Naive B cell (primary cell): ENCODE measurements at regions not wholly inside any gene's neighbourhood (a gene's known extent, or its start where the extent isn't known, plus 50 kb on each side); places are given as distances from the start of the nearest gene placed in this dataset.

ENCODE experiments used
- ATAC-seq, 2 donors: fragments of 150-1000 bp; cut with Tn5 transposase; 2 replicates each; pipeline ENCODE4 v1.10.0; 2021; ENCODE audit warnings: low read depth in 2 of 2, mild to moderate bottlenecking in 2 of 2, moderate library complexity in 2 of 2
- DNase-seq: peaks from one replicate; pipeline ENCODE4 v3.0.0; 2022
- H3K27ac Mint-ChIP-seq, 6 donors: one replicate each; pipeline ENCODE4 v1.8.0; 2020 to 2022; ENCODE audit warnings: mild to moderate bottlenecking in 6 of 6, mixed read lengths in 6 of 6, moderate library complexity in 5 of 6, inconsistent platforms in 2 of 6
- H3K27me3 Mint-ChIP-seq, 3 donors: one replicate each; pipeline ENCODE4 v1.8.0; 2021 to 2022; ENCODE audit warnings: mixed read lengths in 3 of 3, mild to moderate bottlenecking in 1 of 3
- H3K36me3 Mint-ChIP-seq, 2 donors: one replicate each; pipeline ENCODE4 v1.8.0; 2020 to 2022; ENCODE audit warnings: mixed read lengths in 2 of 2, inconsistent platforms in 1 of 2, mild to moderate bottlenecking in 1 of 2
- H3K4me1 Mint-ChIP-seq, 3 donors: one replicate each; pipeline ENCODE4 v1.8.0; 2020 to 2022; ENCODE audit warnings: mixed read lengths in 3 of 3, inconsistent platforms in 1 of 3, mild to moderate bottlenecking in 1 of 3, moderate library complexity in 1 of 3
- H3K4me3 Mint-ChIP-seq, 8 donors: one replicate each; pipeline ENCODE4 v1.8.0; 2020 to 2022; ENCODE audit warnings: mild to moderate bottlenecking in 8 of 8, mixed read lengths in 8 of 8, moderate library complexity in 8 of 8, inconsistent platforms in 2 of 8
- H3K9me3 Mint-ChIP-seq, 7 donors: one replicate each; pipeline ENCODE4 v1.8.0; 2020 to 2022; ENCODE audit warnings: mixed read lengths in 7 of 7, mild to moderate bottlenecking in 5 of 7, inconsistent platforms in 2 of 7, moderate library complexity in 1 of 7

DNA sequence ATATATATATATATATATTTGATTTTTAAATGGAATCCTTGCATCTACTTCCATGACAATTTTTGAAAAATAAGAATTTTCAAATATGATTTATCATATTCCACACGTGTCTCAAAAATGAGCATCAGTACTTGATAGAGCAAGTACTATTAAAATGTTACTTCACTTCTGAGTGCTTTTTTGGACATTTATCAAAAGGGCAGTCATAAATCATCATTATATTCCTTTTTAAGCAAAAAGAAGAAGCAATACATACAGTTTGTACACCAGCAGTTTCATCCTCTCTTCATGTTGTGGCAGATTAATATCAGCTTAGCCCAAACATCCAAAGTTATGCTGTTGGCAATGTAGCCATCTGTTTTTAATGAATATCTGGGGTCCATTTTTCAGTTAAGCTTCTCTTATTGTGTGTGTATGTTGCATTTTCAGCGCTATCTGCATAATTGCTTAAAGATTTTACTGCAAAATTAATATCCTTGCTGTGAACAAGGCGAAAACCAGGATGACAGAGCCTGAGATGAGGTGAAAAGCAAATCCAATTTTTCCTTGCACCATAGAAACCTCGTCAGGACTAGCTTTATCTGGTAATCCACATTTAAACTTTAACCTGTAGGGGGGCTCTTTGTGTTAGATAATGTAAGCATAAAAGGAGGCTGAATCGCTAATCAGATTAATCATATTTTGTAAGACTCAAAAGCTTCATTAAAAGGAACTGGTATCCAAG lies 604.9 kb upstream of the AGTR1 start:
- no peak overlapping the region for H3K4me3 Mint-ChIP-seq
- peaks cover 0 to 1% (median 0%) of the 10 kb centered on the region in 7 donors for H3K9me3 Mint-ChIP-seq
- H3K27me3 Mint-ChIP-seq = no peaks in the 10 kb centered on the region
- ATAC-seq (no peak), DNase-seq (no peak)
- H3K27ac Mint-ChIP-seq = no peak overlapping the region
- H3K36me3 Mint-ChIP-seq = no peaks in the 10 kb centered on the region
- H3K4me1 Mint-ChIP-seq = no peaks in the 10 kb centered on the region

DNA sequence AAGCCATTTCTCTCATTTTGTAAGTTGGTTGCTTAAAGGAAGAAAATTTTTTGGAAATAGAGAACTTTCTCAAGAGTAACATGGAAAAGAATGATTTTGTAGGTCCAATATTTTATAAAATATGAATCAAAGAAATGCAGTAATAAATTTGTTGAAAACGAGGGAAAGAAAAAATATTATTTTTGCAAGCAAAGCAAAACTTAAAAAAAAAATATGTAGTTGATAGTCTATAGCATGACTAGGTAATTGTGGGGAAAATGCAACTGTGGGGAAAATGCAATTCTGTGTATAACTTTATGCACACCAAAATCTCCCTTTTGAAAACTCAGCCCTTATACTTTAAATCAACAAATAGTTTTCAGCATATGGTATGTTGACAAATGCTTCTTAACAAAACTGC lies 604.0 kb upstream of the AGTR1 start:
- Mint-ChIP-seq H3K9me3 (peaks cover 0 to 1% (median 0%) of the 10 kb centered on the region in 7 donors), H3K36me3 (no peaks in the 10 kb centered on the region), H3K27ac (no peak overlapping the region), H3K4me1 (no peaks in the 10 kb centered on the region), H3K27me3 (no peaks in the 10 kb centered on the region), H3K4me3 (no peak overlapping the region)
- no peak for ATAC-seq
- DNase-seq = no peak

DNA sequence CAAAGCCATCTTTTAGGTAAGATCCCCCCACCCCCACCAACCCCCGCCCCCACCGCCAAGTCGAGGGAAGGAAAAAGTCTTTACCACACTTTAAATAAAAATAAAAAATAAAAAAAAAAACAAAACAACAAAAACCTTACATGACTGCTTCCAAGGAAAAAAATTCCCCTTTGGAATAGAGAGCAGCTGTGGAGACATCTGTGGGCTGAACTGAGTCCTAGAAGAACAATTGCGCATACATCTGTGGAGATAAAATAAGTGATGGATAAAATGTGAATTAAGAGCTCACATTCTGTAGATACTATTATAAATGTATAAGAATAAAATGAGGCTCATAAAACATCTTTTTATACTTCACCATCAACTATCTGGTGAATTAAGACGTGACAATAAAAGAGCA lies 601.7 kb upstream of the AGTR1 start:
- Mint-ChIP-seq H3K4me1 (no peaks in the 10 kb centered on the region), H3K36me3 (no peaks in the 10 kb centered on the region), H3K27me3 (no peaks in the 10 kb centered on the region), H3K4me3 (no peak overlapping the region), H3K27ac (no peak overlapping the region), H3K9me3 (peaks cover 0 to 2% (median 0%) of the 10 kb centered on the region in 7 donors)
- ATAC-seq (no peak), DNase-seq (no peak)

DNA sequence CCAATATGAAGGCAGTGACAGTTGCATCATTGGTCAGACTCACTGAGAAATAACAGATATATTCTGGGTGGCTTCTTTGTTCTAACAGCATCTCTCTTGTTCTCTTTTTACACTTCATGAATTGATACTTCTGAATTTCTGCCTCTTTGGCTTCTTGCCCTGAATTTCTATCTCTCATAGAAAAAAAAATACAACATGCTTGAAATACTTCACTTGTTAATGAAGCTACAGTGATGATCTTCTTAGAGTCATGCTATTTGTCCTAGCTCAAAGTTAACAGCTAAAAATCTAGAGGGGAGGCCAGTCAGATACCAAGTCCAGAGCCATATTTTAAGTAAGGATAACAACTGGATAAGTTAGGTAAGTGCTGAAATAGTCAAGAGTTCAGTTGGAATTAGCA lies 597.2 kb upstream of the AGTR1 start:
- DNase-seq (no peak), ATAC-seq (no peak)
- H3K9me3 Mint-ChIP-seq = peaks cover 0 to 4% (median 0%) of the 10 kb centered on the region in 7 donors
- no peak overlapping the region for H3K4me3 Mint-ChIP-seq
- no peak overlapping the region for H3K27ac Mint-ChIP-seq
- no peaks in the 10 kb centered on the region for H3K27me3 Mint-ChIP-seq
- no peaks in the 10 kb centered on the region for H3K36me3 Mint-ChIP-seq
- H3K4me1 Mint-ChIP-seq = no peaks in the 10 kb centered on the region

DNA sequence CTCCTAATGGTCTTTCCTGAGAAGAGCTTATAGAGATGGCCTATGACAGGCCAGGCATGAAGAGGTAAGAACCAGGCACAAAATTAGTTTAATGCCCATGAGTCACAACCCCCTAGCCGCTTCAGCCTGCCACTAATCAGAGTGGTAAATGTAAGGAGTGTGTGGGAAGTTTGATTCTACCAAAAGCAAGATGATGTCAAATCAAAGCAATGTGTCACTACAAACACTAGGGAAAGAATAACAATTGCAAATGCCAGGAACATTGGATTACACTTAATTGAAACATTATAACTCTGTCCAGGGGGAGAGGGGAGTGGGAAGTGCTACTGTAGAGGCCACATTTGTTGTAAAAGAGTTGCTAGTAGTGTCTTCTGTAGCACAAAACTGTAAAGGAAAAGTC lies 596.6 kb upstream of the AGTR1 start:
- H3K36me3 Mint-ChIP-seq = no peaks in the 10 kb centered on the region
- H3K4me1 Mint-ChIP-seq = no peaks in the 10 kb centered on the region
- no peak for DNase-seq
- no peak overlapping the region for H3K4me3 Mint-ChIP-seq
- no peaks in the 10 kb centered on the region for H3K27me3 Mint-ChIP-seq
- peaks cover 0 to 4% (median 0%) of the 10 kb centered on the region in 7 donors for H3K9me3 Mint-ChIP-seq
- ATAC-seq = no peak
- no peak overlapping the region for H3K27ac Mint-ChIP-seq

DNA sequence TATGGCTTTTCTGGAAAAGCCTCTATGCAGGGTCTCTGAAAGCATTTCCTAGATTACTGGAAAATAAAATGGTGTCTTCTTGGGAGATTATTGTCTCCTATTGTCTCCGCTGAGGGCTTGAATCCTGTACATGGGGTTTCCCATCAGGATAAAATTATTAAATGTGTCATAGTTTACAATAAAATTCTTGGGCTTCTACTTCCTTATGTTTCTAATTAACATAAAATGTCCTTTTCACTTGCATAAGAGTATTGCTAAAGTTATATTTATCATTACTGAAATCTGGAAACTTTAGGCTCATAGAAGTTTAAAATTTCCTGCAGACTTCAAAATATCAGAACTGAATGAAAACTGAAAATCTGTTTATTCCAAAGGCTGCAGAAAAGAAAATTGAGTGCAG lies 595.5 kb upstream of the AGTR1 start:
- no peak for DNase-seq
- no peaks in the 10 kb centered on the region for H3K36me3 Mint-ChIP-seq
- ATAC-seq = no peak
- no peak overlapping the region for H3K27ac Mint-ChIP-seq
- no peaks in the 10 kb centered on the region for H3K4me1 Mint-ChIP-seq
- no peak overlapping the region for H3K4me3 Mint-ChIP-seq
- H3K27me3 Mint-ChIP-seq = no peaks in the 10 kb centered on the region
- peaks cover 0 to 4% (median 0%) of the 10 kb centered on the region in 7 donors for H3K9me3 Mint-ChIP-seq

DNA sequence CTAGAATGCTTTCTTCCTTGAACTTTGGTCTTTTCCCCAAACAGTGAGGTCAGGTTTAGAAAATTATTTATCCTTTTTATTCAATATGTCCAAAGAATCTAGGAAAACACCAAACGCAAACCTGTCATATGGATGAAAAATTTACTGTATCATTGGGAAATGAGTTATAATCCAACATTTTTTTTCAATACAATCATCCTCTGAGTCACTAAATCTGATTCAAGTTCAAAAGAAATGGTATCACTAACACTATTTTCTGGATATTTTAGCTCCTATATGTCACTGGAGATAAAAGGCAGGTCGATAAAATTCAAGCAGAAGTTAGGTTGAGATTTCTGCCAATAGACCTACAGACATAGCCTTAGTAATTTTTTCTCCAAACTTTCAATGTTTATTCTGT lies 591.6 kb upstream of the AGTR1 start:
- H3K4me1 Mint-ChIP-seq = no peaks in the 10 kb centered on the region
- no peak overlapping the region for H3K4me3 Mint-ChIP-seq
- DNase-seq (no peak), ATAC-seq (no peak)
- no peaks in the 10 kb centered on the region for H3K27me3 Mint-ChIP-seq
- H3K9me3 Mint-ChIP-seq = peaks cover 0 to 4% (median under 1%) of the 10 kb centered on the region in 7 donors
- no peaks in the 10 kb centered on the region for H3K36me3 Mint-ChIP-seq
- H3K27ac Mint-ChIP-seq = no peak overlapping the region

DNA sequence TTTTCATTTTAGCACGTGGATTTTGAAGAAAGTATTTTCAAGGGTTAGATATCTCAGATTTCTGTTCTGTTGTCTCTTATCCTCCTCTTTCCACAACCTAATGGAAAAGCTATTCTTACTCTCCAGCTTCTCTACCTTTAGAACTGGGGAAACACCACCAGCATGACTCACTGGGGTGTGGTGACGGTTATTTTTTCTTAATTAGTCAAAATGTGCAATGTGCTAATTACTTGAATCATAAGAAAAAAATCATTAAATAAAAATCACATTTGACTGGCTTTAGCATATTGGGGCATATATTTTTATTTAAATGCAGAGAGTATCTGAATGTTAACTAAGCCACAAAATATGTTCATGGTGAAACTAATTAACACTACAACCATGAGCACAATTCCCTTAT lies 570.7 kb upstream of the AGTR1 start:
- Mint-ChIP-seq H3K27me3 (no peaks in the 10 kb centered on the region), H3K4me1 (no peaks in the 10 kb centered on the region), H3K4me3 (no peak overlapping the region), H3K36me3 (no peaks in the 10 kb centered on the region), H3K9me3 (peaks cover 0 to 4% (median 2%) of the 10 kb centered on the region in 7 donors), H3K27ac (no peak overlapping the region)
- no peak for DNase-seq
- no peak for ATAC-seq

DNA sequence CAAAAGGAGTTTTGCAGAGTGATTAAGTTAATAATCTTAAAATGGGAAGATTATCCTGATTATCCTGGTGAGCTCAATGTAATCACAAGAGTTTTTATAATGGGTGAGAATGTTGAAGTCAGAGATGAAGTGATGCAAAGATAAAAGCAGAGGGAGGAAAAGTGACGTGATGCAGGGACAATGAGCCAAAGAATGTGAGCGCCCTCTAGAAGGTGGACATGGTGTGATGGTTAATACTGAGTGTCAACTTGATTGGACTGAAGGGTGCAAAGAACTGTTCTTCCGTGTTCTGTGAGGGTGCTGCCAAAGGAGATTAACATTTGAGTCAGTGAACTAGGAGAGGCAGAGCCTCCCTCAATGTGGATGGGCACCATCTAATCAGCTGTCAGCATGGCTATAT lies 569.6 kb upstream of the AGTR1 start:
- DNase-seq (no peak), ATAC-seq (no peak)
- H3K9me3 Mint-ChIP-seq = peaks cover 0 to 6% (median 4%) of the 10 kb centered on the region in 7 donors
- no peaks in the 10 kb centered on the region for H3K27me3 Mint-ChIP-seq
- H3K27ac Mint-ChIP-seq = no peak overlapping the region
- no peaks in the 10 kb centered on the region for H3K36me3 Mint-ChIP-seq
- H3K4me3 Mint-ChIP-seq = no peak overlapping the region
- H3K4me1 Mint-ChIP-seq = no peaks in the 10 kb centered on the region

DNA sequence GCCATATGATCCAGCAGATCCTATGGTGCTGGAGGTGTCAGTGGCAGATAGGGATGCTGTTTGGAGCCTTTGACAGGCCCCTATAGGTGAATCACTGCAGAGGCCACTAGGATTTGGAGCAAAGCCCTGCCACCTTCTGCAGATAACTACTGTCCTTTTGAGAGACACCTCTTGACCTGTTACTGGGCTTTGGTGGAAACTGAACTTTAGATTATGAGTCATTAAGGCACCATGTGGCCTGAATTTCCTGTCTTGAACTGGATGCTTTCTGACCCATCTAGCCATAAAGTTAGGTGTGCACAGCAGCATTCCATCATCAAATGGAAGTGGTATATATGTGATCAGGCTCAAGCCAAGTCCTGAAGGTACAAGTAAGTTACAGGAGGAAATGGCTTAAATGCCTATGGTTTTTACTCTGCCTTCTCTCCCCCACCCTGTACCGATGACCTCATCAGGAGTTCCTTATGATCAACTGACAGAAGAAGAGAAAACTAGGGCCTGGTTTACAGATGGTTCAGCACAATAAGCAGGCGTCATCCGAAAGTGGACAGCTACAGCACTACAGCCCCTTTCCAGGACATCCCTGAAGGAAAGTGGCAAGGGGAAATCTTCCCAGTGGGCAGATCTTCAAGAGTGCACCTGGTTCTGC lies 565.6 kb upstream of the AGTR1 start:
- Mint-ChIP-seq H3K36me3 (no peaks in the 10 kb centered on the region), H3K27me3 (no peaks in the 10 kb centered on the region), H3K9me3 (peaks cover 0 to 14% (median 5%) of the 10 kb centered on the region in 7 donors), H3K4me3 (no peak overlapping the region), H3K4me1 (no peaks in the 10 kb centered on the region), H3K27ac (no peak overlapping the region)
- DNase-seq (no peak), ATAC-seq (no peak)

DNA sequence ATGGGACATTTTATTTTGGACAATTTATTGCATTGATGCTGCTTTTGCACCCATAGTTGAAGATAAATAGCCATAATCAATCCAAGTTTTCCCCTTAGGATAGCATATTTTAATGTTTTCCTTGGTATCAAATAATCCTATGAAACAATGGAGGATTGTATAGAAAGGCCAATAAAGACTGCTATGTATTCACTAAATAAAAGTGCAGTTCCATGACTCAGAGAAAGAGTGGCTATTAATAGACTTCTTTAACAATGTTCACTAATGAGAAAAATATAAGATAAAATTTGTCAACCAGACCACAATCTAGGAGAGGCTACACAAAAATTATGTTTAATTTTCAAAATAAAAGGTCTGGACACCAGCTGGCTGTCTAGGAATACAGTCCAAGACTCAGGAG lies 560.9 kb upstream of the AGTR1 start:
- H3K27me3 Mint-ChIP-seq = no peaks in the 10 kb centered on the region
- ATAC-seq (no peak), DNase-seq (no peak)
- H3K4me3 Mint-ChIP-seq = no peak overlapping the region
- no peaks in the 10 kb centered on the region for H3K4me1 Mint-ChIP-seq
- H3K27ac Mint-ChIP-seq = no peak overlapping the region
- peaks cover 0 to 14% (median 5%) of the 10 kb centered on the region in 7 donors for H3K9me3 Mint-ChIP-seq
- H3K36me3 Mint-ChIP-seq = no peaks in the 10 kb centered on the region

DNA sequence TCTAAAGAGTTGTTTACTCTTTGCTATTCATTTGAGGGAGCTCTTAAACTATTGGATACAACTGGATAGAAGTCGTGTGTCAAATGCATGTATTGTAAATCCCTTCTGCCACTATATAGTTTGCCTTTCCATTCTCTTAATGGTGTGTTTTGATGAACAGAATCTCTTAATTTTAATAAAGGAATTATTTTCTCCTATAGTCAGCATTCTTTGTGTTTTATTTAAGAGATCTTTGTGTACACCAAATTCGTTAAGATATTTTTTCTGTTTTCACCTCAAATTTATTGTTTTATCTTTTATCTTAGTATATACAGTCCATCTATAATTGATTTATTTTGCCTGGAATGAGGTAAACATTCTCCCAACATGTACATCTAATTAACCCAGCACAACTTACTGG lies 551.5 kb upstream of the AGTR1 start:
- Mint-ChIP-seq H3K4me1 (no peaks in the 10 kb centered on the region), H3K27me3 (no peaks in the 10 kb centered on the region), H3K27ac (no peak overlapping the region), H3K4me3 (no peak overlapping the region), H3K9me3 (peaks cover 0 to 11% (median 2%) of the 10 kb centered on the region in 7 donors), H3K36me3 (no peaks in the 10 kb centered on the region)
- ATAC-seq = no peak
- no peak for DNase-seq

DNA sequence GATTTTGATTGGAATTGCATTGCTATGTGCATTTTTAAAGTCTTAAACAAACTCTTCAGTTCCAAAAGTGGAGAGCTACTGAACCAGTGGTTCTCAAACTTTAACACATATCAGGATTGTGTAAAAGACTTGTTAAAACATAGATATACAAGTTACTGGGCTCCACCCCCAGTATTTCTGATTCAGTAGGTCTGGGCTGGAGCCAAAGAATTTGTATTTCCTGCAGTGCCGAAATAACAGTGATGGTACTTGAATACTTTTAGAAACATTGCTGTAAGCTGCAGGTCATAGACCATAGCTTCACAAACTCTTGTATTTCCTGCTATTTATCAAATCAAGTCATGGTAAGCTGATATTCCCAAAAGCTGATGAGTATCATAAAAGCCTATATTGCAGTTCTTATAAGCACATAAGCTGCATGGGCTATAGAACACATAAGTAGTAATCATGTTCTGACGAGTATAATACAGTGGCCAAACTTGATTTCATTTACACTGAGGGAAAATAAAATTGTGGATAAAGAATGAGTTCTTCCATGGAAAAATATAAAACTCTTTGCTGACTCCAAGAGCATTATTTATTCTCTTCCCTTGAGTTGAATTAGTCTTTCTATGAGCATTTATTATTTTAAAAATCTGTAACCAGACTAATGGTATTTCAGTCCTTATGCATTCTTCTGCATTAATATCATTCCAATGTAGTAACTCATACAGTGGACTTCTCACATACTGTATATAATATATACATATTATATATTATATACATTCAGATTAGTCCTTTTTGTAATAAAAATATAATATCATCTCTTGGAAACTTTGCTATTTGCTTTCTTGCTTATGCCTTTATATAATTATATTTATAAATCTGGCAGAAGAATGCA lies 550.5 kb upstream of the AGTR1 start:
- no peak for ATAC-seq
- Mint-ChIP-seq H3K9me3 (peaks cover 0 to 4% (median 2%) of the 10 kb centered on the region in 7 donors), H3K4me1 (no peaks in the 10 kb centered on the region)

DNA sequence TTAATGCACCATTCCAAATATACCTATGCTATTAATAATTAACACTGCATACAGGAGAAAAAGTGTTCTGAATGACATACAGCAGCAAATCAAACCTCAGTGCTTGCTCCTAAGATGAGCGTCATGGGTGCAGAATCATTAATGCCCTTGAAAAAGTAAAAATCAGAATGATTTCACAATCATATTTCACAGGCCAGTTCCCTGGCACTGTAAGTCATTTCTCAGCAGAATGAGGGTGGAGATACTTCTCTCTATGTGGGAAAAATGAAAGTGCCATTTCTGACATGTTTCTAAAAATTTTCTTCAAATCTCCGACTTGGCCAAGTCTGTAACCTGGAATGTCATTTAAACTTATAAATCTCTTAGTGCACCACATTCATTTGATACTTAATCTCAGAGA lies 549.8 kb upstream of the AGTR1 start:
- Mint-ChIP-seq H3K9me3 (peaks cover 0 to 10% (median 3%) of the 10 kb centered on the region in 7 donors), H3K36me3 (no peaks in the 10 kb centered on the region), H3K4me1 (no peaks in the 10 kb centered on the region), H3K4me3 (no peak overlapping the region), H3K27me3 (no peaks in the 10 kb centered on the region), H3K27ac (no peak overlapping the region)
- no peak for ATAC-seq
- no peak for DNase-seq

More for the DNA sequence above, 550.5 kb upstream of the AGTR1 start:
- Mint-ChIP-seq H3K27me3 (no peaks in the 10 kb centered on the region), H3K27ac (no peak overlapping the region), H3K4me3 (no peak overlapping the region), H3K36me3 (no peaks in the 10 kb centered on the region)
- no peak for DNase-seq
